ENCODE measurements at regions not wholly inside any gene's neighbourhood (a gene's known extent, or its start where the extent isn't known, plus 50 kb on each side); places are given as distances from the start of the nearest gene placed in this dataset.

DNA sequence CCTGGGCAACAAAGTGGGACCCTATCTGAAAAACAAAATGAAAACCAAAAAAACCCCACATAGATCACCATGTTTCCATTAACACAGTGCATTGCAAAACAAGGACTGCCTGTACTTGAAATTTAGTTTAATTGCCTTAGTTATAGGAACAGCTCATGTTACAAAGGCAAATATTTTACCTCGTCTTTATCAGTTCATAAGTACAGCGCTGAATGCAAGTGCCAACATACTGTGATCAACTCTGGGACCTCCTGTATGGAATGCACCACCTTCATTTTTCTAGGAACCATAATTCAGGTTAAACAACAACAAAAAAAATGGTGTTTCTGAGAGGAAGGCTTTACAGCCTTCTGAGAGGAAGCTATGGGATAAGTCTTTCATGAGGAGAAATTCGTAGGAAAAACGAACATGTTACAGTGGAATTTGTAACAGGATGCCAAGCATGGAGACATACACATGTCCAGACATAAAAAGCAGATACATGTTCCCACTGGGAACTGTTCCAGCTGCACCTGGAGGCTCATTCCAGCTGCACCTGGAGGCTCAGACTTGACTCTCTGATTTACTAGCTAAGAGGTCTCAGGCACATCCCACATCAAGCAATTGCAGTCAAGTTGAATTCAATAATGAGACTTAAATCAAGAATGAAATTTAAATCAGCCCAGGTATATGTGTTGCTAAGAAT, 821.3 kb downstream of the NLGN4Y start:
- H3K27me3 ChIP-seq = no peaks in the 10 kb centered on the region
- H3K9me3 ChIP-seq = no peaks in the 10 kb centered on the region

DNA sequence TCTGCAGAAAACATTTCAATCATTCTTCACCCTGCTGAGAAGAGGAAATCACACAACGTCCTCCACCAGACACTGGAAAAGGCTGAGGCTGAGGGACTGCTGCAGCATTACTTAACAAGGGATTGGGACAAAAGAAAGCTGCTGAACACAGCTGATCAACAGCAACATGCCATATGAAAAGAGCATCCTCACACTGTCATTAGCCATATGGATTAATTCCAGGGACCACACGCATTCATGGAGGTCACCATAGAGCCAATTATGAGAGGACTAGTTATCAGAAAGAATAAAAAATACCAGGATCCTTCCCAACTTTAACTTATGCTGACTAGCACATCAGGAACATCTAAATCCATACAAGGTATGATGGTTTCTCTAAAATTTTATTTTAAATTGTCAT, 825.0 kb downstream of the NLGN4Y start:
- no peaks in the 10 kb centered on the region for H3K27me3 ChIP-seq
- DNase-seq (ENCODE audit: extremely low spot score) = no peak
- WGBS = no CpG with 5 or more reads among the region's 2 CpGs
- no peaks in the 10 kb centered on the region for H3K4me1 ChIP-seq
- no peak for TF ChIP-seq EP300 (IDR thresholded peaks at IDR 0.05)
- TF ChIP-seq POLR2A (IDR thresholded peaks at IDR 0.05; ENCODE audit: low read depth) = no peak
- TF ChIP-seq, protein P1, sequence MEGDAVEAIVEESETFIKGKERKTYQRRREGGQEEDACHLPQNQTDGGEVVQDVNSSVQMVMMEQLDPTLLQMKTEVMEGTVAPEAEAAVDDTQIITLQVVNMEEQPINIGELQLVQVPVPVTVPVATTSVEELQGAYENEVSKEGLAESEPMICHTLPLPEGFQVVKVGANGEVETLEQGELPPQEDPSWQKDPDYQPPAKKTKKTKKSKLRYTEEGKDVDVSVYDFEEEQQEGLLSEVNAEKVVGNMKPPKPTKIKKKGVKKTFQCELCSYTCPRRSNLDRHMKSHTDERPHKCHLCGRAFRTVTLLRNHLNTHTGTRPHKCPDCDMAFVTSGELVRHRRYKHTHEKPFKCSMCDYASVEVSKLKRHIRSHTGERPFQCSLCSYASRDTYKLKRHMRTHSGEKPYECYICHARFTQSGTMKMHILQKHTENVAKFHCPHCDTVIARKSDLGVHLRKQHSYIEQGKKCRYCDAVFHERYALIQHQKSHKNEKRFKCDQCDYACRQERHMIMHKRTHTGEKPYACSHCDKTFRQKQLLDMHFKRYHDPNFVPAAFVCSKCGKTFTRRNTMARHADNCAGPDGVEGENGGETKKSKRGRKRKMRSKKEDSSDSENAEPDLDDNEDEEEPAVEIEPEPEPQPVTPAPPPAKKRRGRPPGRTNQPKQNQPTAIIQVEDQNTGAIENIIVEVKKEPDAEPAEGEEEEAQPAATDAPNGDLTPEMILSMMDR (IDR thresholded peaks at IDR 0.05) = no peak
- no peak for TF ChIP-seq POLR2AphosphoS5 (IDR thresholded peaks at IDR 0.05)
- intact Hi-C loops (cut with DNase I) = no loop called here
- H3K27ac ChIP-seq (replicated peaks in 1 of 4) = no peak overlapping the region
- no peak overlapping the region for H3K4me3 ChIP-seq
- H3K36me3 ChIP-seq = no peaks in the 10 kb centered on the region
- H3K9me3 ChIP-seq = no peaks in the 10 kb centered on the region

More for the DNA sequence above, 821.3 kb downstream of the NLGN4Y start:
- Histone ChIP-seq H3K27ac (replicated peaks in 1 of 4) (no peak overlapping the region), H3K4me1 (no peaks in the 10 kb centered on the region), H3K4me3 (no peak overlapping the region), H3K36me3 (no peaks in the 10 kb centered on the region)
- WGBS = no CpG with 5 or more reads among the region's 4 CpGs
- intact Hi-C loops (cut with DNase I) = no loop called here
- no peak for DNase-seq (ENCODE audit: extremely low spot score)
- TF ChIP-seq EP300 (IDR thresholded peaks at IDR 0.05) (no peak), POLR2A (IDR thresholded peaks at IDR 0.05; ENCODE audit: low read depth) (no peak), POLR2AphosphoS5 (IDR thresholded peaks at IDR 0.05) (no peak)
- TF ChIP-seq, protein P1 (IDR thresholded peaks at IDR 0.05) = no peak

DNA sequence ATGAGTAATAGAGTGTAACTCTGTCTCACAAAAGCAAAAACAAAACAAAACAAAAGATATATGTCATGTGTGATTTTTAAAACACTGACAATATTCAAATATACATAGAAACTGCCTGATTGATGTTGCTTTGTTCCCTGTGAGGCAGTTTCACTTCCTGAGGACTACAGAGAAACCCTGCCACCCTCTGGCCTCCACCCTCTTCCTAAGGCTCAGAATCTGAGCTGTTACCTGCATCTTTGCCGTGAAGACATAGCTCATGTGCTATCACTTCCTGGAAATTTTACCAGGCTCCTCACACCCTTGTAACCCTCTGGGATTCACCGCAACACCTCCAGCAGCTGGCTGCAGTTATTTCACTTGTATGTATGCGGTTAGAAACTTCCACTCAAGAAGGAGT, 831.0 kb downstream of the NLGN4Y start:
- H3K4me1 ChIP-seq = no peaks in the 10 kb centered on the region
- H3K4me3 ChIP-seq = no peak overlapping the region
- H3K36me3 ChIP-seq = no peaks in the 10 kb centered on the region
- no CpG with 5 or more reads among the region's 3 CpGs for WGBS
- intact Hi-C loops (cut with DNase I) = no loop called here
- TF ChIP-seq, protein P1 (IDR thresholded peaks at IDR 0.05) = no peak
- TF ChIP-seq EP300 (IDR thresholded peaks at IDR 0.05) (no peak), POLR2A (IDR thresholded peaks at IDR 0.05; ENCODE audit: low read depth) (no peak), POLR2AphosphoS5 (IDR thresholded peaks at IDR 0.05) (no peak)
- H3K27ac ChIP-seq (replicated peaks in 1 of 4) = no peak overlapping the region
- no peaks in the 10 kb centered on the region for H3K9me3 ChIP-seq
- H3K27me3 ChIP-seq = no peaks in the 10 kb centered on the region
- no peak for DNase-seq (ENCODE audit: extremely low spot score)

DNA sequence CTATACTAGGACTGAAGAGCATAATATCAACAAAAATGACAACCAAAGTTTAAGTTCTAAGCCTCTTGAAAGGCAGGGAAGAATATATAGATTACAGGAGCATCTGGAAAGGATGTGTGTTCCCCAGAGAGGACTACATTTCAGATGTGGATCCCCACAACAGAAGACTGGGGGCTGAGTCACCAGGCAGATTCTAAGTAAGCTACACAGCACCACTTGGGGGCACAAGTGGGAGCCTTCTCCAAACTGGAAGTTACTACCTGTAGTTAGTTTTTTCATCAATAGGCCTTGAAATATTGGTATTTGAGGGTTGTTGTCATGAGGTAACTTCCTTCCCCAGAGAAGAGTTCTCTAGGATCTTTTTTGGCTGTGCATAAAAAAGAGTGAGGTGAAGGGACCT, 836.1 kb downstream of the NLGN4Y start:
- intact Hi-C loops (cut with DNase I) = no loop called here

More for the DNA sequence above, 836.1 kb downstream of the NLGN4Y start:
- no peaks in the 10 kb centered on the region for H3K9me3 ChIP-seq
- H3K4me1 ChIP-seq = no peaks in the 10 kb centered on the region
- H3K27me3 ChIP-seq = no peaks in the 10 kb centered on the region
- TF ChIP-seq POLR2A (IDR thresholded peaks at IDR 0.05; ENCODE audit: low read depth) (no peak), POLR2AphosphoS5 (IDR thresholded peaks at IDR 0.05) (no peak), EP300 (IDR thresholded peaks at IDR 0.05) (no peak)
- TF ChIP-seq, protein P1 (IDR thresholded peaks at IDR 0.05) = no peak
- H3K4me3 ChIP-seq = no peak overlapping the region
- H3K27ac ChIP-seq (replicated peaks in 1 of 4) = no peak overlapping the region
- H3K36me3 ChIP-seq = no peaks in the 10 kb centered on the region
- DNase-seq (ENCODE audit: extremely low spot score) = no peak

Data from esophagus muscularis mucosa (tissue), 4 donors.